OCI-LY1 (cell line): ENCODE measurements at regions not wholly inside any gene's neighbourhood (a gene's known extent, or its start where the extent isn't known, plus 50 kb on each side); places are given as distances from the start of the nearest gene placed in this dataset.

Experiments
- H2AFZ ChIP-seq: fragments of 200-600 bp; sonication (generic), shearing (Covaris generic); 2 replicates; pipeline ENCODE4 v1.6.0; 2014; ENCODE audit warnings: antibody characterized with exemption, mild to moderate bottlenecking, low read length
- H3F3A ChIP-seq: fragments of 200-600 bp; sonication (generic), shearing (Covaris generic); 2 replicates; pipeline ENCODE4 v1.6.0; 2014; ENCODE audit warnings: mild to moderate bottlenecking, antibody characterized with exemption, low read length, moderate library complexity; ENCODE audit not compliant: insufficient read depth
- H3K27ac ChIP-seq: fragments of 200-600 bp; sonication (generic); 2 replicates; pipeline ENCODE4 v1.5.1; 2014; ENCODE audit warnings: low read length, mixed run types, mild to moderate bottlenecking, low read depth; ENCODE audit not compliant: poor library complexity, severe bottlenecking
- H3K27me3 ChIP-seq: fragments of 200-600 bp; sonication (generic); 2 replicates; pipeline ENCODE4 v1.6.0; 2014; ENCODE audit warnings: antibody characterized with exemption, mild to moderate bottlenecking, low read length, moderate library complexity; ENCODE audit not compliant: insufficient read depth
- H3K36me3 ChIP-seq: fragments of 200-600 bp; sonication (generic); 2 replicates; pipeline ENCODE4 v1.6.1; 2014; ENCODE audit warnings: mild to moderate bottlenecking, antibody characterized with exemption, low read length, moderate library complexity, mixed read lengths; ENCODE audit not compliant: insufficient read depth
- H3K4me1 ChIP-seq: fragments of 200-600 bp; sonication (generic); 2 replicates; pipeline ENCODE4 v1.5.1; 2014; ENCODE audit warnings: mild to moderate bottlenecking, low read length, moderate library complexity; ENCODE audit not compliant: insufficient read depth, severe bottlenecking
- H3K4me2 ChIP-seq: fragments of 200-600 bp; sonication (generic), shearing (Covaris generic); 2 replicates; pipeline ENCODE4 v1.6.1; 2014; ENCODE audit warnings: low read length
- H3K4me3 ChIP-seq: fragments of 200-600 bp; sonication (generic); 2 replicates; pipeline ENCODE4 v1.5.1; 2014; ENCODE audit warnings: low read length, low read depth, mild to moderate bottlenecking, mixed read lengths; ENCODE audit not compliant: poor library complexity, severe bottlenecking
- H3K79me2 ChIP-seq: fragments of 200-600 bp; shearing (Covaris generic); 2 replicates; pipeline ENCODE4 v1.6.1; 2016; ENCODE audit warnings: mixed run types, low read length, mixed read lengths; ENCODE audit not compliant: insufficient read depth
- H3K9ac ChIP-seq: fragments of 200-600 bp; sonication (generic), shearing (Covaris generic); 2 replicates; pipeline ENCODE4 v1.6.1; 2014; ENCODE audit warnings: mild to moderate bottlenecking, low read length, mixed read lengths
- H3K9me2 ChIP-seq: fragments of 200-600 bp; sonication (generic), shearing (Covaris generic); 2 replicates; pipeline ENCODE4 v1.6.1; 2014; ENCODE audit warnings: low read depth, mild to moderate bottlenecking, low read length, mixed read lengths
- H3K9me3 ChIP-seq: fragments of 200-600 bp; shearing (Covaris generic); 2 replicates; pipeline ENCODE4 v1.6.1; 2014; ENCODE audit warnings: low read length, mixed read lengths
- H4K20me1 ChIP-seq: fragments of 200-600 bp; sonication (generic), shearing (Covaris generic); 2 replicates; pipeline ENCODE4 v1.6.0; 2016; ENCODE audit warnings: mild to moderate bottlenecking, low read length; ENCODE audit not compliant: insufficient read depth
- CTCF ChIP-seq: fragments of 200-600 bp; sonication (generic), shearing (Covaris generic); IDR thresholded peaks from 2 replicates; pipeline ENCODE4 v1.5.1; 2017; ENCODE audit warnings: mild to moderate bottlenecking, antibody characterized with exemption, low read length, moderate library complexity, mixed read lengths
- EZH2 ChIP-seq: fragments of 200-600 bp; sonication (generic), shearing (Covaris generic); IDR thresholded peaks from 2 replicates; pipeline ENCODE4 v1.8.0; 2017; ENCODE audit warnings: borderline replicate concordance, mixed run types, mild to moderate bottlenecking, antibody characterized with exemption, low read length, moderate library complexity, mixed read lengths

- Histone ChIP-seq H3K79me2 (no peaks in the 10 kb centered on the region), H3K9me3 (no peaks in the 10 kb centered on the region), H3K4me2 (no peak overlapping the region), H3K9me2 (no peaks in the 10 kb centered on the region), H3K4me3 (no peak overlapping the region), H3K36me3 (no peaks in the 10 kb centered on the region), H3K27me3 (peaks cover 9% of the 10 kb centered on the region), H3K27ac (no peak overlapping the region), H4K20me1 (no peaks in the 10 kb centered on the region), H2AFZ (no peak overlapping the region), H3K9ac (no peak overlapping the region), H3F3A (no peaks in the 10 kb centered on the region), H3K4me1 (no peaks in the 10 kb centered on the region)
- TF ChIP-seq EZH2 (no peak), CTCF (no peak)
Observed at GRCh38 chr2:238599549-238600505, 173.1 kb downstream of the ASB1 start.

GRCh38 chr2:238600506-238601432 is 174.0 kb downstream of the ASB1 start:
- Histone ChIP-seq H3K4me1 (no peaks in the 10 kb centered on the region), H3K9me3 (no peaks in the 10 kb centered on the region), H3K27me3 (peaks cover 9% of the 10 kb centered on the region), H3F3A (no peaks in the 10 kb centered on the region), H4K20me1 (no peaks in the 10 kb centered on the region), H3K36me3 (no peaks in the 10 kb centered on the region), H2AFZ (no peak overlapping the region), H3K4me2 (no peak overlapping the region), H3K9ac (no peak overlapping the region), H3K4me3 (no peak overlapping the region), H3K79me2 (no peaks in the 10 kb centered on the region), H3K9me2 (no peaks in the 10 kb centered on the region), H3K27ac (no peak overlapping the region)
- TF ChIP-seq EZH2 (no peak), CTCF (no peak)

GRCh38 chr2:238601433-238602222 is 174.9 kb downstream of the ASB1 start:
- Histone ChIP-seq H2AFZ (no peak overlapping the region), H3K4me2 (no peak overlapping the region), H3F3A (no peaks in the 10 kb centered on the region), H3K4me3 (no peak overlapping the region), H3K9me3 (no peaks in the 10 kb centered on the region), H3K4me1 (no peaks in the 10 kb centered on the region), H3K27ac (no peak overlapping the region), H3K9ac (no peak overlapping the region), H3K79me2 (no peaks in the 10 kb centered on the region), H3K27me3 (peaks cover 9% of the 10 kb centered on the region), H3K9me2 (no peaks in the 10 kb centered on the region), H3K36me3 (no peaks in the 10 kb centered on the region), H4K20me1 (no peaks in the 10 kb centered on the region)
- no peak for TF ChIP-seq EZH2
- no peak for TF ChIP-seq CTCF
